DOHH2 (cell line): ENCODE measurements at regions not wholly inside any gene's neighbourhood (a gene's known extent, or its start where the extent isn't known, plus 50 kb on each side); places are given as distances from the start of the nearest gene placed in this dataset.

Experiments used
- EZH2phosphoT487 ChIP-seq: fragments of 200-600 bp; sonication (generic); IDR thresholded peaks from 2 replicates; pipeline ENCODE4 v1.6.1; 2017; ENCODE audit warnings: borderline replicate concordance, mild to moderate bottlenecking, antibody characterized with exemption, low read length, moderate library complexity, mixed read lengths
- TF ChIP-seq, protein P1 (sequence below): fragments of 200-600 bp; sonication (generic); IDR thresholded peaks from one replicate; pipeline ENCODE4 v1.5.1; 2014; ENCODE audit warnings: antibody characterized with exemption, mild to moderate bottlenecking, low read depth, low read length; ENCODE audit not compliant: poor library complexity, severe bottlenecking

DNA sequence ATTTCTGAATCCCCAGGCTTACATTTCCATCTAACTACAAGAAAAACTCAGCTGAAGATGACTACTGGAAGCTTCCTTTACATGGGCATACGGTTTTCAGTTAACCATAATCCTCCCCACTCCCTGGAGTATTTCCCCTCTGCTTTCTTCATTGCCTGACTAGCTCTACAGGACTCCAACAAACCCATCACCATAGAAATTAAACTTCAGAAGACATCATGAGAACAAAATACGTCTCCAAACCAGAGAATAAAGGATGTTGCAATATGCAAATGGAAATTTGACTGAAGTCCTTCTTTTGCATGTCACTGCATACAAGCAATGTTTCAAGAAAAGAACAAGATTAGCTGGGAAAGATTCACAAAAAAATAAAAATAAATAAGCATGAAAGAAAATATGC is 170.2 kb upstream of the PCDH18 start:
- TF ChIP-seq, protein P1, sequence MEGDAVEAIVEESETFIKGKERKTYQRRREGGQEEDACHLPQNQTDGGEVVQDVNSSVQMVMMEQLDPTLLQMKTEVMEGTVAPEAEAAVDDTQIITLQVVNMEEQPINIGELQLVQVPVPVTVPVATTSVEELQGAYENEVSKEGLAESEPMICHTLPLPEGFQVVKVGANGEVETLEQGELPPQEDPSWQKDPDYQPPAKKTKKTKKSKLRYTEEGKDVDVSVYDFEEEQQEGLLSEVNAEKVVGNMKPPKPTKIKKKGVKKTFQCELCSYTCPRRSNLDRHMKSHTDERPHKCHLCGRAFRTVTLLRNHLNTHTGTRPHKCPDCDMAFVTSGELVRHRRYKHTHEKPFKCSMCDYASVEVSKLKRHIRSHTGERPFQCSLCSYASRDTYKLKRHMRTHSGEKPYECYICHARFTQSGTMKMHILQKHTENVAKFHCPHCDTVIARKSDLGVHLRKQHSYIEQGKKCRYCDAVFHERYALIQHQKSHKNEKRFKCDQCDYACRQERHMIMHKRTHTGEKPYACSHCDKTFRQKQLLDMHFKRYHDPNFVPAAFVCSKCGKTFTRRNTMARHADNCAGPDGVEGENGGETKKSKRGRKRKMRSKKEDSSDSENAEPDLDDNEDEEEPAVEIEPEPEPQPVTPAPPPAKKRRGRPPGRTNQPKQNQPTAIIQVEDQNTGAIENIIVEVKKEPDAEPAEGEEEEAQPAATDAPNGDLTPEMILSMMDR = no peak
- TF ChIP-seq EZH2phosphoT487 = no peak
